ENCODE measurements at regions not wholly inside any gene's neighbourhood (a gene's known extent, or its start where the extent isn't known, plus 50 kb on each side); places are given as distances from the start of the nearest gene placed in this dataset.

GRCh38 chr13:112182846-112183531 is 116.0 kb downstream of the SOX1 start:
- DNase-seq (peak; percentile 90 to 97 (median 93)), ATAC-seq (ENCODE audit: insufficient read depth, low FRiP score) (no peak)
- H3K4me3 ChIP-seq: no peak overlapping the region
- no peaks in the 10 kb centered on the region for H3K36me3 ChIP-seq (ENCODE audit: control insufficient read depth in 4 of 4, insufficient read depth in 4 of 4, low read length in 4 of 4)
- H3K9ac ChIP-seq (ENCODE audit: insufficient read depth in 1 of 2, low read length in 2 of 2): no peak overlapping the region
- TF ChIP-seq CTCF (IDR thresholded peaks at IDR 0.05; ENCODE audit: control extremely low read depth, extremely low read depth): no peak
- peak overlapping the region in 1 of 2 donors; percentile 6 for H3K27ac ChIP-seq (ENCODE audit: low read depth in 1 of 2, low read length in 1 of 2)
- H3K9me3 ChIP-seq (ENCODE audit: control insufficient read depth in 4 of 4, insufficient read depth in 3 of 4, low read length in 3 of 4): peaks cover 0 to 6% (median 0%) of the 10 kb centered on the region in 4 donors
- H3K27me3 ChIP-seq (ENCODE audit: control insufficient read depth in 3 of 3, insufficient read depth in 3 of 3, low read length in 2 of 3): peaks cover 0 to 4% (median 0%) of the 10 kb centered on the region in 3 donors
- H3K4me1 ChIP-seq (ENCODE audit: control insufficient read depth in 5 of 5, insufficient read depth in 5 of 5, low read length in 5 of 5): peaks cover 0 to 28% (median under 1%) of the 10 kb centered on the region in 5 donors
- 54 to 56% methylated on average over 24 of the region's 24 CpGs for WGBS, 2 donors

- Histone ChIP-seq H3K9ac (ENCODE audit: insufficient read depth in 1 of 2, low read length in 2 of 2) (peak overlapping the region in 1 of 2 donors; percentile 48), H3K9me3 (ENCODE audit: control insufficient read depth in 4 of 4, insufficient read depth in 3 of 4, low read length in 3 of 4) (peaks cover 0 to 6% (median 0%) of the 10 kb centered on the region in 4 donors), H3K27me3 (ENCODE audit: control insufficient read depth in 3 of 3, insufficient read depth in 3 of 3, low read length in 2 of 3) (peaks cover 0 to 4% (median 0%) of the 10 kb centered on the region in 3 donors), H3K36me3 (ENCODE audit: control insufficient read depth in 4 of 4, insufficient read depth in 4 of 4, low read length in 4 of 4) (no peaks in the 10 kb centered on the region), H3K27ac (ENCODE audit: low read depth in 1 of 2, low read length in 1 of 2) (peak overlapping the region in 1 of 2 donors; percentile 23), H3K4me1 (ENCODE audit: control insufficient read depth in 5 of 5, insufficient read depth in 5 of 5, low read length in 5 of 5) (peaks cover 0 to 26% (median 0%) of the 10 kb centered on the region in 5 donors), H3K4me3 (no peak overlapping the region)
- DNase-seq: peak; percentile 90 to 94 (median 92)
- TF ChIP-seq CTCF (IDR thresholded peaks at IDR 0.05; ENCODE audit: control extremely low read depth, extremely low read depth): no peak
- WGBS, 2 donors: 66 to 70% methylated on average over 24 of the region's 24 CpGs
- ATAC-seq (ENCODE audit: insufficient read depth, low FRiP score): no peak
These were observed 116.7 kb downstream of the SOX1 start for GRCh38 chr13:112183532-112184090.

- H3K36me3 ChIP-seq (ENCODE audit: control insufficient read depth in 4 of 4, insufficient read depth in 4 of 4, low read length in 4 of 4): no peaks in the 10 kb centered on the region
- TF ChIP-seq CTCF (IDR thresholded peaks at IDR 0.05; ENCODE audit: control extremely low read depth, extremely low read depth): no peak
- peaks cover 0 to 4% (median 0%) of the 10 kb centered on the region in 3 donors for H3K27me3 ChIP-seq (ENCODE audit: control insufficient read depth in 3 of 3, insufficient read depth in 3 of 3, low read length in 2 of 3)
- ATAC-seq (ENCODE audit: insufficient read depth, low FRiP score) (no peak), DNase-seq (no peak)
- H3K9me3 ChIP-seq (ENCODE audit: control insufficient read depth in 4 of 4, insufficient read depth in 3 of 4, low read length in 3 of 4): peaks cover 0 to 6% (median 0%) of the 10 kb centered on the region in 4 donors
- 80 to 85% methylated on average over 14 of the region's 14 CpGs for WGBS, 2 donors
- no peak overlapping the region for H3K4me3 ChIP-seq
- no peak overlapping the region for H3K27ac ChIP-seq (ENCODE audit: low read depth in 1 of 2, low read length in 1 of 2)
- H3K4me1 ChIP-seq (ENCODE audit: control insufficient read depth in 5 of 5, insufficient read depth in 5 of 5, low read length in 5 of 5): peaks cover 0 to 26% (median 0%) of the 10 kb centered on the region in 5 donors
- H3K9ac ChIP-seq (ENCODE audit: insufficient read depth in 1 of 2, low read length in 2 of 2): no peak overlapping the region
These were observed 117.3 kb downstream of the SOX1 start for GRCh38 chr13:112184261-112184660.

Measured in lung (tissue), 11 donors.